ENCODE measurements at regions not wholly inside any gene's neighbourhood (a gene's known extent, or its start where the extent isn't known, plus 50 kb on each side); places are given as distances from the start of the nearest gene placed in this dataset.

GRCh38 chr16:60949800-60950199 is 1086.4 kb downstream of the CDH8 start:
- H3K9ac ChIP-seq (ENCODE audit: insufficient read depth in 1 of 2, low read depth in 2 of 2, low read length in 2 of 2), result no peak overlapping the region
- no peak for ATAC-seq
- no peaks in the 10 kb centered on the region for H3K9me3 ChIP-seq (replicated peaks; ENCODE audit: control insufficient read depth, insufficient read depth, low read depth, low read length)
- H3K4me3 ChIP-seq, result no peak overlapping the region
- no peak overlapping the region for H3K4me2 ChIP-seq (ENCODE audit: insufficient read depth, low read length)
- FAIRE-seq, result no peak
- no peak overlapping the region for H3K27ac ChIP-seq (ENCODE audit: extremely low read depth, low read depth, low read length)
- H3K36me3 ChIP-seq (ENCODE audit: control insufficient read depth, insufficient read depth, low read length), result no peaks in the 10 kb centered on the region
- no peak for TF ChIP-seq MBD1 (CRISPR knock-in tag; IDR thresholded peaks at IDR 0.05)
- TF ChIP-seq, protein P1, sequence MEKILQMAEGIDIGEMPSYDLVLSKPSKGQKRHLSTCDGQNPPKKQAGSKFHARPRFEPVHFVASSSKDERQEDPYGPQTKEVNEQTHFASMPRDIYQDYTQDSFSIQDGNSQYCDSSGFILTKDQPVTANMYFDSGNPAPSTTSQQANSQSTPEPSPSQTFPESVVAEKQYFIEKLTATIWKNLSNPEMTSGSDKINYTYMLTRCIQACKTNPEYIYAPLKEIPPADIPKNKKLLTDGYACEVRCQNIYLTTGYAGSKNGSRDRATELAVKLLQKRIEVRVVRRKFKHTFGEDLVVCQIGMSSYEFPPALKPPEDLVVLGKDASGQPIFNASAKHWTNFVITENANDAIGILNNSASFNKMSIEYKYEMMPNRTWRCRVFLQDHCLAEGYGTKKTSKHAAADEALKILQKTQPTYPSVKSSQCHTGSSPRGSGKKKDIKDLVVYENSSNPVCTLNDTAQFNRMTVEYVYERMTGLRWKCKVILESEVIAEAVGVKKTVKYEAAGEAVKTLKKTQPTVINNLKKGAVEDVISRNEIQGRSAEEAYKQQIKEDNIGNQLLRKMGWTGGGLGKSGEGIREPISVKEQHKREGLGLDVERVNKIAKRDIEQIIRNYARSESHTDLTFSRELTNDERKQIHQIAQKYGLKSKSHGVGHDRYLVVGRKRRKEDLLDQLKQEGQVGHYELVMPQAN (IDR thresholded peaks at IDR 0.05; ENCODE audit: borderline replicate concordance), result no peak
- TF ChIP-seq ZNF121 (CRISPR knock-in tag; conservative IDR thresholded peaks at IDR 0.05), result no peak
- no peak for TF ChIP-seq KDM2B (CRISPR knock-in tag; IDR thresholded peaks at IDR 0.05)
- TF ChIP-seq, protein P2, sequence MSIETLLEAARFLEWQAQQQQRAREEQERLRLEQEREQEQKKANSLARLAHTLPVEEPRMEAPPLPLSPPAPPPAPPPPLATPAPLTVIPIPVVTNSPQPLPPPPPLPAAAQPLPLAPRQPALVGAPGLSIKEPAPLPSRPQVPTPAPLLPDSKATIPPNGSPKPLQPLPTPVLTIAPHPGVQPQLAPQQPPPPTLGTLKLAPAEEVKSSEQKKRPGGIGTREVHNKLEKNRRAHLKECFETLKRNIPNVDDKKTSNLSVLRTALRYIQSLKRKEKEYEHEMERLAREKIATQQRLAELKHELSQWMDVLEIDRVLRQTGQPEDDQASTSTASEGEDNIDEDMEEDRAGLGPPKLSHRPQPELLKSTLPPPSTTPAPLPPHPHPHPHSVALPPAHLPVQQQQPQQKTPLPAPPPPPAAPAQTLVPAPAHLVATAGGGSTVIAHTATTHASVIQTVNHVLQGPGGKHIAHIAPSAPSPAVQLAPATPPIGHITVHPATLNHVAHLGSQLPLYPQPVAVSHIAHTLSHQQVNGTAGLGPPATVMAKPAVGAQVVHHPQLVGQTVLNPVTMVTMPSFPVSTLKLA (conservative IDR thresholded peaks at IDR 0.05), result no peak
- TF ChIP-seq PTBP1 (IDR thresholded peaks at IDR 0.05; ENCODE audit: low read depth, low read length), result no peak
- H3K27me3 ChIP-seq (ENCODE audit: control insufficient read depth in 2 of 2, insufficient read depth in 2 of 2, low read length in 2 of 2), result no peaks in the 10 kb centered on the region
- in situ Hi-C loops (cut with MboI) (no loop called here), intact Hi-C loops (cut with micrococcal nuclease) (no loop called here)
- H3K9me1 ChIP-seq (ENCODE audit: control insufficient read depth, insufficient read depth, low read length), result no peaks in the 10 kb centered on the region
- H2AFZ ChIP-seq (ENCODE audit: low read depth, low read length), result no peak overlapping the region
- WGBS (ENCODE audit: insufficient coverage, low coverage, missing lambda C conversion rate), result 0% methylated on average over 5 of the region's 5 CpGs
- DNase-seq (ENCODE audit: extremely low read depth in 1 of 4, low spot score in 3 of 4), result no peak
- no peaks in the 10 kb centered on the region for H3K79me2 ChIP-seq (ENCODE audit: control insufficient read depth, insufficient read depth, low read length)
- no TSS peak for BruUV-seq (replicated peaks)
- H3K4me1 ChIP-seq (replicated peaks in 1 of 2; ENCODE audit: control insufficient read depth in 2 of 2, insufficient read depth in 2 of 2, low read length in 2 of 2), result no peaks in the 10 kb centered on the region
- CTCF ChIA-PET (ENCODE audit: low intra/inter-chr PET ratio), result no interaction called here
- POLR2A ChIA-PET, result no interaction called here
- H4K20me1 ChIP-seq (replicated peaks; ENCODE audit: control insufficient read depth, insufficient read depth, low read length), result no peaks in the 10 kb centered on the region
